ENCODE measurements at regions not wholly inside any gene's neighbourhood (a gene's known extent, or its start where the extent isn't known, plus 50 kb on each side); places are given as distances from the start of the nearest gene placed in this dataset.

DNA sequence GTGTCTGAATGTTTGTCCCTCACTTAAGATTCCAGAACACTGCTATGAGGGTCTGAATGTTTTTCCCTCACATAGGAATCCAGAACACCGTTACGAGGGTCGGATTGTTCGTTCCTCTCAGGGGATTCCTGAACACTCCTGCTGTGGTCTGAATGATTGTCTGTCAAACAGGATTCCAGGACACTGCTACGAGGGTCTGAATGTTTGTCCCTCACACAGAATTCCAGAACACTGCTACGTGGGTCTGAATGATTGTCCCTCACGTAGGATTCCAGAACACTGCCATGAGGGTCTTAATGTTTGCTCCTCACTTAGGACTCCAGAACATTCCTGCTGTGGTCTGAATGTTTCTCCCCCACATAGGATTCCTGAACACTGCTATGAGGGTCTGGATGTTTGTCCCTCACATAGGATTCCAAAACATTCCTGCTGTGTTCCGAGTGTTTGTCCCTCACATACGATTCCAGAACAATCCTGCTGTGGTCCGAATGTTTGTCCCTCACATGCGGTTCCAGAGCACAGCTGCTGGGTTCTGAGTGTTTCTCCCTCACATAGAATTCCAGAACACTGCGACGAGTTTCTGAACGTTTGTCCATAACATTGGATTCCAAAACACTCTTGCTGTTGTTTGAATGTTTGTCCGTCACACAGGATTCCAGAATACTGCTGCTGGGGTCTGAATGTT is 199.5 kb downstream of the FOXD4L6 start:
- no peaks in the 10 kb centered on the region for H3K36me3 ChIP-seq (ENCODE audit: control insufficient read depth in 2 of 3, insufficient read depth in 3 of 3, low read length in 3 of 3)
- H3K9ac ChIP-seq (ENCODE audit: low read length in 3 of 3): no peak overlapping the region
- FAIRE-seq (no peak), DNase-seq (peak in 2 of 5 donors; percentile 6 to 11)
- H3K9me3 ChIP-seq (ENCODE audit: control insufficient read depth in 2 of 3, insufficient read depth in 1 of 3, low read length in 3 of 3): peaks cover 24 to 78% (median 49%) of the 10 kb centered on the region in 3 donors
- H3K27me3 ChIP-seq (ENCODE audit: control insufficient read depth, insufficient read depth, low read length): no peaks in the 10 kb centered on the region
- intact Hi-C loops (cut with DNase I): no loop called here
- no peaks in the 10 kb centered on the region for H3K4me1 ChIP-seq (ENCODE audit: control insufficient read depth in 2 of 3, insufficient read depth in 2 of 3, low read depth in 1 of 3, low read length in 3 of 3)
- TF ChIP-seq, protein P1, sequence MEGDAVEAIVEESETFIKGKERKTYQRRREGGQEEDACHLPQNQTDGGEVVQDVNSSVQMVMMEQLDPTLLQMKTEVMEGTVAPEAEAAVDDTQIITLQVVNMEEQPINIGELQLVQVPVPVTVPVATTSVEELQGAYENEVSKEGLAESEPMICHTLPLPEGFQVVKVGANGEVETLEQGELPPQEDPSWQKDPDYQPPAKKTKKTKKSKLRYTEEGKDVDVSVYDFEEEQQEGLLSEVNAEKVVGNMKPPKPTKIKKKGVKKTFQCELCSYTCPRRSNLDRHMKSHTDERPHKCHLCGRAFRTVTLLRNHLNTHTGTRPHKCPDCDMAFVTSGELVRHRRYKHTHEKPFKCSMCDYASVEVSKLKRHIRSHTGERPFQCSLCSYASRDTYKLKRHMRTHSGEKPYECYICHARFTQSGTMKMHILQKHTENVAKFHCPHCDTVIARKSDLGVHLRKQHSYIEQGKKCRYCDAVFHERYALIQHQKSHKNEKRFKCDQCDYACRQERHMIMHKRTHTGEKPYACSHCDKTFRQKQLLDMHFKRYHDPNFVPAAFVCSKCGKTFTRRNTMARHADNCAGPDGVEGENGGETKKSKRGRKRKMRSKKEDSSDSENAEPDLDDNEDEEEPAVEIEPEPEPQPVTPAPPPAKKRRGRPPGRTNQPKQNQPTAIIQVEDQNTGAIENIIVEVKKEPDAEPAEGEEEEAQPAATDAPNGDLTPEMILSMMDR (IDR thresholded peaks at IDR 0.05; ENCODE audit: borderline replicate concordance, extremely low read depth, insufficient read depth): no peak
- H3K27ac ChIP-seq (ENCODE audit: low read depth in 2 of 2, low read length in 2 of 2): no peak overlapping the region
- no peak overlapping the region for H3K4me3 ChIP-seq (ENCODE audit: low read length in 3 of 3)

DNA sequence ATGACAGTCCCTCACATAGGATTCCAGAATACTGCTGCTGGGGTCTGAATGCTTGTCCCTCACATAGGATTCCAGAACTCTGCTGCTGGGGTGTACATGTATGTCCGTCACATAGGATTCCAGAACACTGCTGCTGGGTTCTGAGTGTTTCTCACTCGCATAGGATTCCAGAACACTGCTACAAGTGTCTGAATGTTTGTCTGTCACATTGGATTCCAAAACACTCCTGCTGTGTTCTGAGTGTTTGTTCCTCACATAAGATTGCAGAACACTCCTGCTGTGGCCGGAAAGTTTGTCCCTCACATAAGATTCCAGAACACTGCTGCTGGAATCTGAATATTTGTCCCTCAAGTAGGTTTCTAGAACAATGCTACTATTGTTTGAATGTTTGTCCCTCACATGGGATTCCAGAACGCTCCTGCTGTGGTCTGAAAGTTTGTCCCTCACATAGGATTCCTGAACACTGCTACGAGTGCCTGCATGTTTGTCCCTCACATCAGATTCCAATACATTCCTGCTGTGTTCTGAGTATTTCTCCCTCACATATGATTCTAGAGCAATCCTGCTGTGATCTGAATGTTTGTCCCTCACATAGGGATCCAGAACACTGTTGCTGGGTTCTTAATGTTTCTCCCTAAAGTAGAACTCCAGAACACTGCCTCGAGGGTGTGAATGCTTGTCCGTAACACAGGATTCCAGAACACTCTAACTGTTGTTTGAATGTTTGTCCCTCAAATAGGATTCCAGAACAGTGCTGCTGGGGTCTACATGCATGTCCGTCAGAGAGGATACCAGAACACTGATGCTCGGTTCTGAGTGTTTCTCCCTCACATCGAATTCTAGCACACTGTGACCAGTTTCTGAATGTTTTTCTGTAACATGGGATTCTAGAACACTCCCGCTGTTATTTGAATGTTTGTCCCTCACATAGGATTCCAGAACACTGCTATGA is 200.4 kb downstream of the FOXD4L6 start:
- Histone ChIP-seq H3K27me3 (ENCODE audit: control insufficient read depth, insufficient read depth, low read length) (no peaks in the 10 kb centered on the region), H3K4me3 (ENCODE audit: low read length in 3 of 3) (no peak overlapping the region), H3K4me1 (ENCODE audit: control insufficient read depth in 2 of 3, insufficient read depth in 2 of 3, low read depth in 1 of 3, low read length in 3 of 3) (no peaks in the 10 kb centered on the region), H3K9ac (ENCODE audit: low read length in 3 of 3) (no peak overlapping the region), H3K36me3 (ENCODE audit: control insufficient read depth in 2 of 3, insufficient read depth in 3 of 3, low read length in 3 of 3) (no peaks in the 10 kb centered on the region), H3K27ac (ENCODE audit: low read depth in 2 of 2, low read length in 2 of 2) (no peak overlapping the region), H3K9me3 (ENCODE audit: control insufficient read depth in 2 of 3, insufficient read depth in 1 of 3, low read length in 3 of 3) (peaks cover 24 to 85% (median 57%) of the 10 kb centered on the region in 3 donors)
- intact Hi-C loops (cut with DNase I): no loop called here
- DNase-seq (peak in 1 of 5 donors; percentile 16), FAIRE-seq (no peak)
- TF ChIP-seq, protein P1 (IDR thresholded peaks at IDR 0.05; ENCODE audit: borderline replicate concordance, extremely low read depth, insufficient read depth): no peak

DNA sequence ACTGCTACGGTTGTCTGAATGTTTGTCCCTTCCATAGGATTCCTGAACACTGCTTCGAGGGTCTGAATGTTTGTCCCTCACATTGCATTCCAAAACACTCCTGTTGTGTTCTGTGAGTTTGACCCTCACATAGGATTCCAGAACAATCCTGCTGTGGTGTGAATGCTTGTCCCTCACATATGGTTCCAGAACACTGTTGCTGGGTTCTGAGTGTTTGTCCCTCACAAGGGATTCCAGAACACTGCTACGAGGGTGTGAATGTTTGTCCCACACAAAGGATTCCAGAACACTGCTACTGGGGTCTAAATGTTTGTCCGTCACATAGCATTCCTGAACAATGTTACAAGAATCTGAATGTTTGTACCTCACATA is 201.2 kb downstream of the FOXD4L6 start:
- H3K4me3 ChIP-seq (ENCODE audit: low read length in 3 of 3): no peak overlapping the region
- H3K9ac ChIP-seq (ENCODE audit: low read length in 3 of 3): no peak overlapping the region
- intact Hi-C loops (cut with DNase I): no loop called here
- no peak for FAIRE-seq
- no peaks in the 10 kb centered on the region for H3K4me1 ChIP-seq (ENCODE audit: control insufficient read depth in 2 of 3, insufficient read depth in 2 of 3, low read depth in 1 of 3, low read length in 3 of 3)
- peaks cover 24 to 89% (median 63%) of the 10 kb centered on the region in 3 donors for H3K9me3 ChIP-seq (ENCODE audit: control insufficient read depth in 2 of 3, insufficient read depth in 1 of 3, low read length in 3 of 3)
- H3K27ac ChIP-seq (ENCODE audit: low read depth in 2 of 2, low read length in 2 of 2): no peak overlapping the region
- H3K36me3 ChIP-seq (ENCODE audit: control insufficient read depth in 2 of 3, insufficient read depth in 3 of 3, low read length in 3 of 3): no peaks in the 10 kb centered on the region
- TF ChIP-seq, protein P1 (IDR thresholded peaks at IDR 0.05; ENCODE audit: borderline replicate concordance, extremely low read depth, insufficient read depth): no peak
- peak in 1 of 5 donors; percentile 12 for DNase-seq
- H3K27me3 ChIP-seq (ENCODE audit: control insufficient read depth, insufficient read depth, low read length): no peaks in the 10 kb centered on the region

Data from kidney (tissue), 13 donors.